UCSD-AML1 (cell line): ENCODE measurements at regions not wholly inside any gene's neighbourhood (a gene's known extent, or its start where the extent isn't known, plus 50 kb on each side); places are given as distances from the start of the nearest gene placed in this dataset.

Source experiments
- DNase-seq: peaks from one replicate; lab custom pipeline; 2025; ENCODE audit not compliant: unreplicated experiment; lab: John Stamatoyannopoulos, UW

- DNase-seq, result no peak
Measured at GRCh38 chr14:86882818-86883217, 1110.2 kb downstream of the GALC start.

- no peak for DNase-seq
Measured at GRCh38 chr14:86865934-86866333, 1127.0 kb downstream of the GALC start.

DNA sequence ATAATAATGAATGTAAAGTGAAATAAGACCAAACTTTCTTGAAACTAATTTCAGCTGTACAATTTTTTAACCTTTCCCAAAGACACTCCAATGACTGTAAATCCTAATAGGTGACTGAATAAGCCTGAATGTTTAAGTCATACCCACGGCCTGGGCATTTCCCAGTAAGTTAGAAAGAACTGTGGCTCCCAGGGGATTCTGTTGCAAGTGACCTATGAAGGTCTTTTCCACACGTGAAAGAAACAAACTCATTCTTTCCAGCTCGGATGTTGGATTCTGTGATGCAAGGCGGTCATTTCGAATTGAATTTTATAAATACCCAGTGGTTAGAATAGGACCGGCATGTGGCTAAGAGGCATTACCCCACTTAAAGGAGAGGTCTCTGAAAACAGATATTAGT, 1134.4 kb downstream of the GALC start:
- no peak for DNase-seq

GRCh38 chr14:86858031-86858430, 1135.0 kb downstream of the GALC start:
- no peak for DNase-seq

GRCh38 chr14:86852530-86852929, 1140.5 kb downstream of the GALC start:
- no peak for DNase-seq

DNA sequence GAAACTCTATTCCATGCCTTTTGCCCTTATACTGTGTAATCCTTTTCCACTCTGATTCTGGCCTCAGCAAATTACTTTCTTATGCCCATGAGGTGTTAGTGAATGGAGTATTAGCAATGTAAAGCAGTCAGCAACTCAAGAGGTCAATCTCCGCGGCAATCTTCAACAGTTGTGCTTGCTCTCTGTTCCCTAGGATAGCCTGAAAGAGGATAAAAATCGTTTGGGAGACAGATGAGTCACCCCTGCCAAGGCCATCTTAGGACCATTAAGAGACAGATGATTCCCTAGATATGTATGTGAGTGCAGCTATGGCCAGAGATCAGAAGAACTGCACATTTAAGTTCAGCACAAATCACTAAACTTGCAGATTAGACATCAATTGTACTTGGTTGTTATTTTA, 1145.8 kb downstream of the GALC start:
- no peak for DNase-seq

DNA sequence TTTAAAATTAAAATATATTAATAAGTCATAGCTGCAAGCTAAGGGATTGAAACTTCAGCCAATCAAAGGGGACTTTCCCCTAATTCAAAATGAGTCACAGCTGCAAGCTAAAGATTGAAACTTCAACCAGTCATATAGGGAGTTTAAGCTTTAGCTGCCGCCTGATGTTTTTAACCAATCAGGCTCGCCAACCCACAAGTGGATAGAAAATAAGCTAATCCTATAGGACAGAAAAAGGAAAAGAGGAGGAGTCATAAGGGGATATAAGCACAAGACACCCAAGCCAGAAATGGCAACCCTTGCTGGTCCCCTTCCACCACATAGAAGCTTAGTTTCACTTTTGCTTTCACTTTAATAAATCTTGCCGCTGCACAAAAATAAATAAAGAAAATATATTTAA, 1154.6 kb downstream of the GALC start:
- no peak for DNase-seq

- no peak for DNase-seq
Measured at GRCh38 chr14:86826661-86827060, 1166.3 kb downstream of the GALC start.

DNA sequence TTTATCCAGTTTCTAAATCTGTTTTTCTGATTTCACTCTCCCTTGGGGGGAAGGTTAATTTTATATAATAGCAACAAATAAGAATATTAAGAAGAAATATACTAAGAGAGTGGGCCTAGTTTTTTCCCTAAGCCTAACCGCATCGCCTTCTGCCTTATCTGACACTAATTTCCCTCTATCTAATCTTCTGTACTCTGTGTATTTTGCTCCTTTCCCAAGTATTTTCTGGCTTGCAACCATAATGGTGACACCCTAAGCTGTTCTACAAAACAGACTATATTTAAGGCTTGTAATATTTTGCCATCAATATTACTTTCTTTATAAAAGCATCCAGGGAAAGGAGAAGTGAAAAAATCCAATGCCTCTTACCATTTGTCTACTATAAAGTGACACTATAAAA, 1168.8 kb downstream of the GALC start:
- no peak for DNase-seq

DNA sequence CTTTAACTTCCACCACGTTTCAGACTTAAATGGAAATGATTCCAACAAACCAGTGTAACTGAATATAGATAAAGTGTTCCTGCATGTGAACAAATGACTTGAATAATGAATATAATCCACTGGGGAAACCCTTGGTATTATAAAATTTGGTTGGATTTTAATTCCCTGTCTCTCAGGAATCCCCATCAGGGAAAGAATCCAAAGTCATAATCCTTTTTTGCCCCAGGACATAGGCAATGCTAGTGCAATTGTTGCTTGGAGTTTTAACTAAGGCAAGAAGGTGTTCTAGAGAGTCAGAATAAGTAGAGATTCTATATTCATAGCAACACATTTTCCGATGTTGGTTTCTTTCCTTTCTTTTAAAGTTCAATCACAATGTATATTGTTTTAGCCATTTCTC, 1169.4 kb downstream of the GALC start:
- no peak for DNase-seq

DNA sequence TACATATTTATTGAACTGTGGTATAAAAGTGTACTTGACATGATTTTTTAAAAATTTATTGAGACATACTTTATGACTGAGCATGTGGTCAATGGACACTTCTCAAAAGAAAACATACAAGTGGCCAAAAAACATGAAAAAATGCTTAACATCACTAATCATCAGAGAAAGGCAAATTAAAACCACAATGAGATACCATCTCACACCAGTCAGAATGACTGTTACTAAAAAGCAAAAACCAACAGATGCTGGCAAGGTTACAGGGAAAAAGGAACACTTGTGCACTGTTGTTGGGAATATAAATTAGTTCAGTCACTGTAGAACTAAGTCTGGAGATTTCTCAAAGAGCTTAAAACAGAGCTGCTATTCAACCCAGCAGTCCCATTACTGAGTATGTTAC, 1177.6 kb downstream of the GALC start:
- DNase-seq, result no peak

DNA sequence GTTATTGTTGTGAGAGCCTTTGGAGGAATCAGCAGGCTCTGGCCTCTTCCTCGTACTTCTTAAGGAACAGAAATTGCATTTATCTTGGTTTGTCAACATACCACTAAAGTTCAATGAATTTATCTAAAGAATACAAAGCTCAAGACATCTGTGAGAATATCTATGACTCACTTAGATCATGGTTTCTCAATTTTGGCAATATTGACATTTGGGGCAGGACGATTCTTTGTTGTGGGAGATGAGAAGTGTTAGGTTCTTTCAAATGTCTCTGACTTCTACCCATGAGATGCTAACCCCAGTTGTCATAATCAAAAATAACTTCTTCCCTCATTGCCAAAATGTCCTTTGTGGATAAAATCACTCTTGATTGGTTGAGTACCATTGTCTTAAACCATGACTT, 1190.3 kb downstream of the GALC start:
- no peak for DNase-seq

GRCh38 chr14:86799244-86799647, 1193.7 kb downstream of the GALC start:
- no peak for DNase-seq

DNA sequence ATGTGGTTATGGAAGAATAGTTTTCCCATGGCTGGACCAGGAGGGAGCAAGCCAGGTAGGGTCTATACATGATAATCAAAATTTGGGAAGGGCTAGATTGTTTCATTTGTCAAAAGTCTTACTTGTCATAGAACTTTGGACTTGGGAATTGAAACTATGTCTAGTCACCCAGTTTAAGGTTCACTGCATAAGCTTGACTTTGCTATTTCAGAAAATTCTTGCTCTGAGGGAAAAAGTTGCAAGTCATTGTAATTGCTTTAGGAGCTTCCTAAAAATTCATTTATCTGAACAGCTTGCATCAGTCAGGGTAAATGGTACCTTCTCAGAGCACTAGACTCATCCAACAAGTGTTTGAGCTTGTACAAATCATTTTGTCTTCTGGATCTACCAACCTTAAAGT, 1194.7 kb downstream of the GALC start:
- no peak for DNase-seq

DNA sequence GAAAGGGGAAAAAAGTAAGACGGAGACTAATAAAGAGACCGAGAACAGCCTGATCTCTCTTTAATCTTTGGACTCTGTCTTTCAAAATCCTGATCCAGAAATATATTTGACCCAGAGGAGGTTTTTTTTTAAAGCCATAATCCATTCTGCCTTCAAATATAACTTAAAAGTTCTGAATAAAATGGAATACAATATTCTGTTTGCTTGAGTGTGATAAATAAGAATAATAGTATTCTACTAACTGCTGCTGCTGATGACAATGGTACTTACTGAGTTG, 1196.0 kb downstream of the GALC start:
- no peak for DNase-seq

- DNase-seq, result no peak
Measured at GRCh38 chr14:86796221-86797074, 1196.5 kb downstream of the GALC start.

GRCh38 chr14:86794689-86795088, 1198.3 kb downstream of the GALC start:
- DNase-seq, result no peak

DNA sequence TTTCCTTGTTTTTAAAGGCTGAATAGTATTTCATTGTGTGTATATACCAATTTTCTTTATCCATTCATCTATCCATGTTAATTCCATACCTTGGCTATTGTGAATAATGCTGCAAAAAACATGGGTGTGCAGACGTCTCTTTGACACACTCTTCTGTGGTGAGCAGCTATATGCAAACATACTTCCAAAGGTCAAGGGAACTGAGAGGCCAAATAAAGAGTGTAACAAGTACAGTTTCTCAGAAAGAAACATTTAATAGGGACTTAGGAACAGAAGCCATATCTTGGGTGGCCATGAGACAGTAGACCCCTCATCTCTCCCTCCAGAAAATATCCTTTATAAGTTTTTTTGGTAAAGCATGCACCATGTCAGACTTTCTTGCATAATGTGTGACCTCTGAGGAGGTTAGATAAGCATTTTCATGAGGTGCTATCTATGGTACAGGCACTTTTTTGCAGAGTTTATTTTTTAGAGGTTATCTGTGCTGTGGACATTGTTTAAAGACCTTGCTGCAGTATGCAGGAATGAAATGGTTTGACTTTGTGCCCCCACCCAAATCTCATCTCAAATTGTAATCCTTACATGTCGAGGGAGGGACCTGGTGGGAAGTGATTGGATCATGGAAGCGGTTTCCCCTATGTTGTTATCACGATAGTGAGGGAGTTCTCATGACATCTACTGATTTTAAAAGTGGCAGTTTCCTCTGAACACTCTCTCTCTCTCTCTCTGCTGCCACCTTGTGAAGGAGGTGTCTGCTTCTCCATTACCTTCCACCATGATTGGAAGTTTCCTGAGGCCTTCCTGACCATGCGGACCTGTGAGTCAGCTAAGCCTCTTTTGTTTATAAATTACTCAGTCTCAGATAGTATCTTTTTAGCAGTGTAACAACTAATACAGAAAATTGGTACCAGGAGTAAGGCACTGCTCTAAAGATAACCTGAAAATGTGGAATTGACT, 1202.3 kb downstream of the GALC start:
- DNase-seq, result no peak

GRCh38 chr14:86788224-86788623, 1204.8 kb downstream of the GALC start:
- no peak for DNase-seq

DNA sequence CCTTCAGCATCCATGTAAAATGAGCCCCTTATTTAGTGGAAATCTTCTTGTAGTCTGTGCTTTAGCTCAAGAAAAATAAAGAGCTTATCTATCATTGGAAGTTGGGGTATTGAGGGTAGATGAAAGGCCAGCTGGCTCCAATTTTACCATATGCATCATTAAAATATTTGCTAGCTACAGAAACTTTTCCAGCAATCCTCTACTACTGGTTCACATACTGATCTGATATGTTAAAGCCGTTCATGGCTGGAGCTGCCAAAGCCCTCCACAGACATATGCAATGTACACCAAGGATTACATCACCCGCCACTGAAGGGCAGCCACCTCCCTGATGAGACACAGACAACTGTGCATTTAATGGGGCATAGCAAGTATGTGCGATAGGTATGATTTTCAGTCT, 1205.3 kb downstream of the GALC start:
- no peak for DNase-seq

DNA sequence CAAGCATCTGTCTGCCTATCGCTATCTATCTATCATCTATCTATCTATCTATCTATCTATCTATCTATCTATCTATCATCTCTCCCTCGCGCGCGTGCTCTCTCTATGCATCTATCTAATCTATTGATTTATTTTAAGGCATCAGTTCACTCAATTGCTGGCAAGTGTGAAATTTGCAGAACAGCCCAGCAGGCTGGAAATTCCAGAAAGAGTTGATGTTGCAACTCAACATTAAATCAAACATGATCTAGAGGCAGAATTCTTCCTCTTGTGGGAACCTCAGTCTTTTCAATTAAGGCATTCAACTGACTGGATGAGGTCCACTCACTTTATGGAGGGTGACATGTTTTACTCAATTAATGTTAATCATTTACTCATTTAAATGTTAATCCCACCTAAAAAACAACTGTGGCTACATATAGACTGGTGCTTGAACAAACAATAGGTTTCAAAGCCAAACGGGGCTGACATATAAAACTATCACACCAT, 1210.8 kb downstream of the GALC start:
- DNase-seq, result no peak

- DNase-seq, result no peak
Measured at GRCh38 chr14:86780876-86781510, 1212.0 kb downstream of the GALC start.
